ENCODE measurements at regions not wholly inside any gene's neighbourhood (a gene's known extent, or its start where the extent isn't known, plus 50 kb on each side); places are given as distances from the start of the nearest gene placed in this dataset.

GRCh38 chr14:75342762-75343599, 64.4 kb downstream of the FOS start (continued):
- TF ChIP-seq, protein P1, sequence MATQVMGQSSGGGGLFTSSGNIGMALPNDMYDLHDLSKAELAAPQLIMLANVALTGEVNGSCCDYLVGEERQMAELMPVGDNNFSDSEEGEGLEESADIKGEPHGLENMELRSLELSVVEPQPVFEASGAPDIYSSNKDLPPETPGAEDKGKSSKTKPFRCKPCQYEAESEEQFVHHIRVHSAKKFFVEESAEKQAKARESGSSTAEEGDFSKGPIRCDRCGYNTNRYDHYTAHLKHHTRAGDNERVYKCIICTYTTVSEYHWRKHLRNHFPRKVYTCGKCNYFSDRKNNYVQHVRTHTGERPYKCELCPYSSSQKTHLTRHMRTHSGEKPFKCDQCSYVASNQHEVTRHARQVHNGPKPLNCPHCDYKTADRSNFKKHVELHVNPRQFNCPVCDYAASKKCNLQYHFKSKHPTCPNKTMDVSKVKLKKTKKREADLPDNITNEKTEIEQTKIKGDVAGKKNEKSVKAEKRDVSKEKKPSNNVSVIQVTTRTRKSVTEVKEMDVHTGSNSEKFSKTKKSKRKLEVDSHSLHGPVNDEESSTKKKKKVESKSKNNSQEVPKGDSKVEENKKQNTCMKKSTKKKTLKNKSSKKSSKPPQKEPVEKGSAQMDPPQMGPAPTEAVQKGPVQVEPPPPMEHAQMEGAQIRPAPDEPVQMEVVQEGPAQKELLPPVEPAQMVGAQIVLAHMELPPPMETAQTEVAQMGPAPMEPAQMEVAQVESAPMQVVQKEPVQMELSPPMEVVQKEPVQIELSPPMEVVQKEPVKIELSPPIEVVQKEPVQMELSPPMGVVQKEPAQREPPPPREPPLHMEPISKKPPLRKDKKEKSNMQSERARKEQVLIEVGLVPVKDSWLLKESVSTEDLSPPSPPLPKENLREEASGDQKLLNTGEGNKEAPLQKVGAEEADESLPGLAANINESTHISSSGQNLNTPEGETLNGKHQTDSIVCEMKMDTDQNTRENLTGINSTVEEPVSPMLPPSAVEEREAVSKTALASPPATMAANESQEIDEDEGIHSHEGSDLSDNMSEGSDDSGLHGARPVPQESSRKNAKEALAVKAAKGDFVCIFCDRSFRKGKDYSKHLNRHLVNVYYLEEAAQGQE (IDR thresholded peaks at IDR 0.05; ENCODE audit: low read depth, low read length): no peak
- TF ChIP-seq RCOR1 (IDR thresholded peaks at IDR 0.05; ENCODE audit: low read length) (no peak), FOSL2 (IDR thresholded peaks at IDR 0.05; ENCODE audit: borderline replicate concordance, low read depth) (no peak), EP300 (IDR thresholded peaks at IDR 0.05; ENCODE audit: borderline replicate concordance in 1 of 2, low read depth in 1 of 2, low read length in 1 of 2) (no peak)
- TF ChIP-seq, protein P2, sequence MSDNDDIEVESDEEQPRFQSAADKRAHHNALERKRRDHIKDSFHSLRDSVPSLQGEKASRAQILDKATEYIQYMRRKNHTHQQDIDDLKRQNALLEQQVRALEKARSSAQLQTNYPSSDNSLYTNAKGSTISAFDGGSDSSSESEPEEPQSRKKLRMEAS (IDR thresholded peaks at IDR 0.05; ENCODE audit: low read depth): no peak

DNA sequence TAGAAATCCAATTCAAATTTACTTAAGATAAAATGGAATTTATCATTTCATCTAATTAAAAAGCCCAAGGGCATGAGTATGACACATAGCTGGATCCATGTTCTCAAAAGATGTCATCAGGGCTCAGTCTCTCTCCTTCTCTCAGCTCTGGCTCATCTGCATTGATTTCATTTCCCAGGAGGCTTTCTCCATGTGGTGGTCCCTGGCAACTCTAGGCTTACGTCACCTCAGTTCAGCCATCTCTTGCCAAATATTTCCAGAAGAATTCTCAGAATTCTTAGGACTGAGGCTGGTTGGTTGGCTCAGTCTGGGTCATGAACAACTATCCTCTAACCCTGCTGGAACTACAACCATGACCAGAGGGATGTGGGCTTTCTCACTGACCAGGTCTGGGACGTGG, 65.3 kb downstream of the FOS start:
- POLR2A ChIA-PET: no interaction called here

More for the DNA sequence above, 65.3 kb downstream of the FOS start:
- no peaks in the 10 kb centered on the region for H3K9me2 ChIP-seq
- peaks cover 6% of the 10 kb centered on the region for H3K27me3 ChIP-seq (ENCODE audit: insufficient read depth)
- no peaks in the 10 kb centered on the region; a peak in 1 of 4 replicates for H3K4me1 ChIP-seq (ENCODE audit: control insufficient read depth in 1 of 2, insufficient read depth in 2 of 2, low read depth in 1 of 2, low read length in 1 of 2)
- H3K27ac ChIP-seq (ENCODE audit: low read depth in 2 of 2, low read length in 1 of 2): no peak overlapping the region
- CTCF ChIA-PET: no interaction called here
- H3K79me2 ChIP-seq (ENCODE audit: insufficient read depth): no peaks in the 10 kb centered on the region
- DNase-seq: no peak
- no peak overlapping the region for H3K9ac ChIP-seq
- no peaks in the 10 kb centered on the region for H3K36me3 ChIP-seq (replicated peaks in 1 of 2; ENCODE audit: control insufficient read depth in 1 of 2, insufficient read depth in 2 of 2, low read length in 1 of 2)
- TF ChIP-seq GABPA (IDR thresholded peaks at IDR 0.05; ENCODE audit: low read depth): no peak
- no peak for TF ChIP-seq ZBTB33 (IDR thresholded peaks at IDR 0.05; ENCODE audit: borderline replicate concordance, low read depth)
- no peak for TF ChIP-seq TAF1 (IDR thresholded peaks at IDR 0.05; ENCODE audit: borderline replicate concordance, low read depth, low read length)
- TF ChIP-seq EP300 (IDR thresholded peaks at IDR 0.05; ENCODE audit: borderline replicate concordance in 1 of 2, low read depth in 1 of 2, low read length in 1 of 2): no peak
- TF ChIP-seq JUND (IDR thresholded peaks at IDR 0.05): no peak
- no peak for TF ChIP-seq RXRA (IDR thresholded peaks at IDR 0.05; ENCODE audit: borderline replicate concordance, low read depth)
- TF ChIP-seq TEAD4 (IDR thresholded peaks at IDR 0.05; ENCODE audit: borderline replicate concordance, insufficient read depth): no peak
- no peak for TF ChIP-seq RCOR1 (IDR thresholded peaks at IDR 0.05; ENCODE audit: low read length)
- no peak for TF ChIP-seq MXI1 (IDR thresholded peaks at IDR 0.05; ENCODE audit: low read depth, low read length)
- TF ChIP-seq EZH2phosphoT487 (IDR thresholded peaks at IDR 0.05; ENCODE audit: borderline replicate concordance, low read depth): no peak
- TF ChIP-seq, protein P2 (IDR thresholded peaks at IDR 0.05; ENCODE audit: low read depth): no peak
- TF ChIP-seq CHD2 (IDR thresholded peaks at IDR 0.05; ENCODE audit: low read length, partially characterized antibody): no peak
- TF ChIP-seq YY1 (IDR thresholded peaks at IDR 0.05; ENCODE audit: low read depth): no peak
- H3K9me3 ChIP-seq: no peaks in the 10 kb centered on the region
- no peak overlapping the region for H3K4me2 ChIP-seq
- H2AFZ ChIP-seq (ENCODE audit: low read depth): no peak overlapping the region
- no peaks in the 10 kb centered on the region for H4K20me1 ChIP-seq (ENCODE audit: insufficient read depth)
- no peak overlapping the region for H3K4me3 ChIP-seq (ENCODE audit: low read depth in 2 of 2, low read length in 1 of 2)
- WGBS (ENCODE audit: low lambda C conversion rate): 43% methylated on average over 2 of the region's 2 CpGs
- H3F3A ChIP-seq (replicated peaks; ENCODE audit: insufficient read depth): no peaks in the 10 kb centered on the region

Data from SK-N-SH (cell line).